ENCODE measurements at regions not wholly inside any gene's neighbourhood (a gene's known extent, or its start where the extent isn't known, plus 50 kb on each side); places are given as distances from the start of the nearest gene placed in this dataset.

DNA sequence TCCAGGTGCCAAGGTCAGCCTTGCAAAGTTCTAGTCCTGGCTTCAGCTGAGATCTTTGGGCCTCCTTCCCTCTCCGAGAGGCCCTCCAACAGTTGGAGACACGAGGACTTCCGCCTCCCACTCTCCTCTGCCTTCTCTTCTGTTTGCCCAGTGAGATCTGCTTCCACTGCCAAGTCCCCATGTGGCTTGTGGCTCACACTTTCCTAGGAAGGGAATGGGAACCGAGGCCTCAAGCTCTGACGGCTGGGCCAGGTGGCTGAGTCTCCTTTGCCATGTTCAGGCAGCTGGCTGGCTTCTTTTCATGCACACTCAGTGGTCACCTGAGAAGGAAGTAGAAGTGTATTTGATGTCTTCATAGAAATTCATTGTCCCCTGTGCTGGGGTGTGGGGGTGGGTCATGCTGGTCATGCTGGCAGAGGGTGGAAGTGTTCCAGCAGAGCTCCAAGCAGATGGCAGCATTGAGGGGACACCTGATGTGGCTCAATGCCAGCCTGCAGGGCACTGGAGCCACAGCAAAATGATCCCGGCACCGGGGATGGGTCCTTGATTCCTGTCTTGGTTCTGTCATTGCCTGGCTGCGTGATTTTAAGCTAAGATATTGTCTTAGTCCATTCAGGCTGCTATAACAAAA, 130.4 kb downstream of the ADAMTS15 start:
- no peaks in the 10 kb centered on the region for H3K4me1 Mint-ChIP-seq (ENCODE audit: low read depth)
- H3K27me3 Mint-ChIP-seq (ENCODE audit: low read depth), result peaks cover 2% of the 10 kb centered on the region
- no peak overlapping the region for H3K27ac Mint-ChIP-seq
- DNase-seq (no peak), ATAC-seq (no peak)
- no peaks in the 10 kb centered on the region for H3K36me3 Mint-ChIP-seq (ENCODE audit: low read depth)
- ChIA-PET POLR2A (no interaction called here), CTCF (no interaction called here)
- no peaks in the 10 kb centered on the region for H3K9me3 Mint-ChIP-seq (ENCODE audit: insufficient read depth)
- no peak overlapping the region for H3K4me3 Mint-ChIP-seq

GRCh38 chr11:130580372-130580771, 131.9 kb downstream of the ADAMTS15 start:
- Mint-ChIP-seq H3K27ac (no peak overlapping the region), H3K4me1 (ENCODE audit: low read depth) (no peaks in the 10 kb centered on the region), H3K36me3 (ENCODE audit: low read depth) (no peaks in the 10 kb centered on the region), H3K9me3 (ENCODE audit: insufficient read depth) (no peaks in the 10 kb centered on the region), H3K4me3 (no peak overlapping the region), H3K27me3 (ENCODE audit: low read depth) (peaks cover 2% of the 10 kb centered on the region)
- ChIA-PET CTCF (no interaction called here), POLR2A (no interaction called here)
- no peak for DNase-seq
- no peak for ATAC-seq

- ChIA-PET CTCF (no interaction called here), POLR2A (no interaction called here)
- H3K27ac Mint-ChIP-seq, result no peak overlapping the region
- no peak overlapping the region for H3K4me3 Mint-ChIP-seq
- peaks cover 2% of the 10 kb centered on the region for H3K27me3 Mint-ChIP-seq (ENCODE audit: low read depth)
- H3K4me1 Mint-ChIP-seq (ENCODE audit: low read depth), result no peaks in the 10 kb centered on the region
- DNase-seq (no peak), ATAC-seq (no peak)
- no peaks in the 10 kb centered on the region for H3K36me3 Mint-ChIP-seq (ENCODE audit: low read depth)
- H3K9me3 Mint-ChIP-seq (ENCODE audit: insufficient read depth), result no peaks in the 10 kb centered on the region
These were observed 132.5 kb downstream of the ADAMTS15 start for GRCh38 chr11:130580891-130581492.

GRCh38 chr11:130581646-130582045, 133.2 kb downstream of the ADAMTS15 start:
- H3K27ac Mint-ChIP-seq, result no peak overlapping the region
- CTCF ChIA-PET, result no interaction called here
- H3K4me3 Mint-ChIP-seq, result no peak overlapping the region
- POLR2A ChIA-PET, result no interaction called here
- no peaks in the 10 kb centered on the region for H3K4me1 Mint-ChIP-seq (ENCODE audit: low read depth)
- H3K36me3 Mint-ChIP-seq (ENCODE audit: low read depth), result no peaks in the 10 kb centered on the region
- H3K27me3 Mint-ChIP-seq (ENCODE audit: low read depth), result peaks cover 2% of the 10 kb centered on the region
- DNase-seq (no peak), ATAC-seq (no peak)
- H3K9me3 Mint-ChIP-seq (ENCODE audit: insufficient read depth), result no peaks in the 10 kb centered on the region

DNA sequence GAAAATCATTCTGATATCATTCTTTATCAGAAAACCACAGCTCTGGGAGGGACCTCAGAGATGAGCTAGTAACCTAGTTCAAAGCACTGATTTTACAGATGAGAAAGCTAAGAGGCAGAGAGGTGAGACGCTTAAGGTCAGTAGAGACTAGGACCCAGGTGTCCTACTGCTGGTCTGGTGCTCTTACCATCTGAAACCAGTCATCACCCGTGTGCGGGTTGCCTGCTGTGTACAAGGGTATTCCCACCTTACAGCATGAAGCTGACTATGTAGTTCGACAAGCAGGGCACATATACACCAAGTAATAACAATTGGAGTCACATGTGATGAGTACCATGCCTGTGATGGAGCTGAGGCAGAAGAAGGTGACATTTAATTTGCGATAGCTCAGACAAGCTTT, 133.7 kb downstream of the ADAMTS15 start:
- CTCF ChIA-PET, result no interaction called here
- POLR2A ChIA-PET, result no interaction called here
- H3K27me3 Mint-ChIP-seq (ENCODE audit: low read depth), result peaks cover 2% of the 10 kb centered on the region
- H3K27ac Mint-ChIP-seq, result no peak overlapping the region
- ATAC-seq (no peak), DNase-seq (no peak)
- H3K9me3 Mint-ChIP-seq (ENCODE audit: insufficient read depth), result no peaks in the 10 kb centered on the region
- H3K36me3 Mint-ChIP-seq (ENCODE audit: low read depth), result no peaks in the 10 kb centered on the region
- H3K4me3 Mint-ChIP-seq, result no peak overlapping the region
- no peaks in the 10 kb centered on the region for H3K4me1 Mint-ChIP-seq (ENCODE audit: low read depth)

- no peaks in the 10 kb centered on the region for H3K9me3 Mint-ChIP-seq (ENCODE audit: insufficient read depth)
- DNase-seq, result no peak
- no peak for ATAC-seq
- no peak overlapping the region for H3K4me3 Mint-ChIP-seq
- H3K27me3 Mint-ChIP-seq (ENCODE audit: low read depth), result peaks cover 2% of the 10 kb centered on the region
- H3K36me3 Mint-ChIP-seq (ENCODE audit: low read depth), result no peaks in the 10 kb centered on the region
- CTCF ChIA-PET, result no interaction called here
- H3K27ac Mint-ChIP-seq, result no peak overlapping the region
- no peaks in the 10 kb centered on the region for H3K4me1 Mint-ChIP-seq (ENCODE audit: low read depth)
- POLR2A ChIA-PET, result no interaction called here
These were observed 134.5 kb downstream of the ADAMTS15 start for GRCh38 chr11:130582981-130583380.

GRCh38 chr11:130583801-130584211, 135.4 kb downstream of the ADAMTS15 start:
- peaks cover 2% of the 10 kb centered on the region for H3K27me3 Mint-ChIP-seq (ENCODE audit: low read depth)
- ATAC-seq (no peak), DNase-seq (no peak)
- H3K9me3 Mint-ChIP-seq (ENCODE audit: insufficient read depth), result no peaks in the 10 kb centered on the region
- H3K4me1 Mint-ChIP-seq (ENCODE audit: low read depth), result no peaks in the 10 kb centered on the region
- CTCF ChIA-PET, result no interaction called here
- H3K36me3 Mint-ChIP-seq (ENCODE audit: low read depth), result no peaks in the 10 kb centered on the region
- H3K27ac Mint-ChIP-seq, result no peak overlapping the region
- H3K4me3 Mint-ChIP-seq, result no peak overlapping the region
- POLR2A ChIA-PET, result no interaction called here

DNA sequence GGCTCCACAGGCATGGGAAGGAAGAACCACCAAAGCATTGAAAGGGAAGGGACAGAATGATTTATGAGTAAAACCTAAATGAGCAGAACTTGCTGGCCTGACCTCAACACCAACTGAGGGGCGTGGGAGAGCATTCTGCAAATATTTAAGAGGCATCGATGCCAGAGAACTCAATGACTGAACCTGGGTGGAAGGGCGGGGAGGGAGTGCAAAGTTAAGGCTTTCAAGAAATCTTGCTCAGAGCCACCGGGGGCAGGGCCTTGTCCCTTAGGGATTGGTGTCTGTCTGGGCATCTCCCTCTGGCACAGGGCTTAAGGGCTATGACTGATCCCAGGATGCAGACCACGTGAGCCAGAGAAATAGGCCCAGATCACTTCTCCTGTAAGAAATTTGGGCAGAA, 137.1 kb downstream of the ADAMTS15 start:
- Mint-ChIP-seq H3K4me1 (ENCODE audit: low read depth) (no peaks in the 10 kb centered on the region), H3K27me3 (ENCODE audit: low read depth) (peaks cover 2% of the 10 kb centered on the region), H3K36me3 (ENCODE audit: low read depth) (no peaks in the 10 kb centered on the region), H3K27ac (no peak overlapping the region), H3K9me3 (ENCODE audit: insufficient read depth) (no peaks in the 10 kb centered on the region), H3K4me3 (no peak overlapping the region)
- DNase-seq, result no peak
- ChIA-PET POLR2A (no interaction called here), CTCF (no interaction called here)
- no peak for ATAC-seq

DNA sequence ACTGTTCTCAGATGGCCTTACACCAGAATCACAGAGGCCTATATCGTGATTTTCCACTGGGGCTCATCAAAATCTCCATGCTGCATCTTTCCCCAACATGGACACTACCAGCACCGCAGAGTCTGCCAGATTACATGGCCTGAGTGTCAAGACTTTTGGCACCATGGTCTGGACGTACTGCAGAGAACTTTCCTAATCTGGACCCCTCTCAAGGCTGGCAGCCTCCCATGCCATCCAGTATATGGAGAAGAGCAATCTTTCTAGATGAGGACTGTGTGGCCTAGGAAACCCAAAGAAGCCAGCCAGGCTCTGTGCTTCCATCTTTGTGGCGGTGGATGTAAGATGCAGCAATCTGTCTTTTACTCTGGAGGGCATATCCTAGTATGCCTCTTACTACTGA, 139.2 kb downstream of the ADAMTS15 start:
- H3K27me3 Mint-ChIP-seq (ENCODE audit: low read depth), result no peaks in the 10 kb centered on the region
- H3K9me3 Mint-ChIP-seq (ENCODE audit: insufficient read depth), result no peaks in the 10 kb centered on the region
- H3K27ac Mint-ChIP-seq, result no peak overlapping the region
- H3K4me3 Mint-ChIP-seq, result no peak overlapping the region
- ChIA-PET CTCF (no interaction called here), POLR2A (no interaction called here)
- ATAC-seq (no peak), DNase-seq (no peak)
- H3K4me1 Mint-ChIP-seq (ENCODE audit: low read depth), result no peaks in the 10 kb centered on the region
- H3K36me3 Mint-ChIP-seq (ENCODE audit: low read depth), result no peaks in the 10 kb centered on the region

- Mint-ChIP-seq H3K4me1 (ENCODE audit: low read depth) (no peaks in the 10 kb centered on the region), H3K27ac (no peak overlapping the region), H3K4me3 (no peak overlapping the region), H3K27me3 (ENCODE audit: low read depth) (no peaks in the 10 kb centered on the region), H3K9me3 (ENCODE audit: insufficient read depth) (no peaks in the 10 kb centered on the region), H3K36me3 (ENCODE audit: low read depth) (no peaks in the 10 kb centered on the region)
- POLR2A ChIA-PET, result no interaction called here
- DNase-seq, result no peak
- CTCF ChIA-PET, result no interaction called here
- no peak for ATAC-seq
These were observed 140.0 kb downstream of the ADAMTS15 start for GRCh38 chr11:130588471-130588870.

DNA sequence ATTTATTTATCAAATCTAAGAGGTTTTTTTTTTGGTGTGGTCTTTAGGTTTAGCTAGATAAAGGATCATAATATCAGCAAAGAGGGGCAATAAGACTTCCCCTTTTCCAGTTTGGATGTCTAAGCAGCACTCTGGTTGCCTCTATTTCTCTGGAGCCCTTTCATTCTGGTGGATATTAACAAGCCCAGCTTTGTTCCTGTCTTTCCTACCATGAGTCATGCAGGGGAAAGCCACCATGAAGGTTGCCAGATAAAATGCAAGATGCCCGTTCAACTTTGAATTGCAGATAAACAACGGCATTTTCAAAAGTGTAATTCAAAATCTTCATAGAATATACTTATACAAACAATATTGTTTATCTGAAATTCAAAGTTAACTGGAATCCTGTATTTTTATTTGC, 143.6 kb downstream of the ADAMTS15 start:
- no peaks in the 10 kb centered on the region for H3K9me3 Mint-ChIP-seq (ENCODE audit: insufficient read depth)
- ATAC-seq, result no peak
- H3K4me3 Mint-ChIP-seq, result no peak overlapping the region
- no peaks in the 10 kb centered on the region for H3K27me3 Mint-ChIP-seq (ENCODE audit: low read depth)
- no peaks in the 10 kb centered on the region for H3K36me3 Mint-ChIP-seq (ENCODE audit: low read depth)
- H3K4me1 Mint-ChIP-seq (ENCODE audit: low read depth), result no peaks in the 10 kb centered on the region
- ChIA-PET CTCF (no interaction called here), POLR2A (no interaction called here)
- H3K27ac Mint-ChIP-seq, result no peak overlapping the region
- no peak for DNase-seq

- DNase-seq (no peak), ATAC-seq (no peak)
- Mint-ChIP-seq H3K9me3 (ENCODE audit: insufficient read depth) (no peaks in the 10 kb centered on the region), H3K4me3 (no peak overlapping the region), H3K27ac (no peak overlapping the region), H3K27me3 (ENCODE audit: low read depth) (no peaks in the 10 kb centered on the region), H3K36me3 (ENCODE audit: low read depth) (no peaks in the 10 kb centered on the region), H3K4me1 (ENCODE audit: low read depth) (no peaks in the 10 kb centered on the region)
- ChIA-PET CTCF (no interaction called here), POLR2A (no interaction called here)
These were observed 144.6 kb downstream of the ADAMTS15 start for GRCh38 chr11:130593064-130593463.

DNA sequence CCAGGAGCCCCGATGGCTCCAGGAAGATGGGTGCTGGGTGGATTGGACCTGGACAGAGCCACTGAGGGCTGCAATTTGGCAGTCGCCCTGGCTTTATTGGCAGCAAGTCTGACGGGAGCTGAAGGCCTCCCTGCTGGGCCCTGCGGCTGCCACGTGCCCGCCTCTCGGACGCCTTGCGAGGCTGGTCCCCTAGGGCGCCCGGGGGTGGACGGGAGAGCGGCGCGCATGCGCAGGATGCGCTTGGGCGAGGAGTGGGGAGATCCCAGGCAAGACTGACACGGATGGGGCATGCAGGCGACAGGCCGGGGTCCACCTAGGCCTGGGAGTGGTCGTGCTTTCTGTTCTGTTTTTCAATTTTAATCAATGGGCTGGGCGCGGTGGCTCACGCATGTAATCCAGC, 150.0 kb downstream of the ADAMTS15 start:
- ATAC-seq (no peak), DNase-seq (no peak)
- H3K36me3 Mint-ChIP-seq (ENCODE audit: low read depth), result no peaks in the 10 kb centered on the region
- no peaks in the 10 kb centered on the region for H3K4me1 Mint-ChIP-seq (ENCODE audit: low read depth)
- no peaks in the 10 kb centered on the region for H3K9me3 Mint-ChIP-seq (ENCODE audit: insufficient read depth)
- no peak overlapping the region for H3K27ac Mint-ChIP-seq
- no peak overlapping the region for H3K4me3 Mint-ChIP-seq
- ChIA-PET POLR2A (no interaction called here), CTCF (no interaction called here)
- H3K27me3 Mint-ChIP-seq (ENCODE audit: low read depth), result no peaks in the 10 kb centered on the region

Measured in activated CD8-positive, alpha-beta T cell treated with anti-CD3 and anti-CD28 coated beads, Interleukin-2, amount 10 ng/mL, durations not matched to agents 7 days and 5 days (primary cell).